T-helper 2 cell treated with Interferon-gamma antibody and Interleukin-4, amounts not matched to agents 5 μg/mL and 100 μg/mL, for 36 hours (primary cell): ENCODE measurements at regions not wholly inside any gene's neighbourhood (a gene's known extent, or its start where the extent isn't known, plus 50 kb on each side); places are given as distances from the start of the nearest gene placed in this dataset.

ENCODE experiments used
- DNase-seq: peaks from one replicate; pipeline ENCODE4 v3.0.0; 2021; ENCODE audit warnings: low spot score
- H3K27ac Mint-ChIP-seq: one replicate; pipeline ENCODE4 v1.8.0; 2021; ENCODE audit warnings: mild to moderate bottlenecking, mixed read lengths
- H3K27me3 Mint-ChIP-seq: one replicate; pipeline ENCODE4 v1.8.0; 2021; ENCODE audit warnings: low read depth, mixed read lengths
- H3K36me3 Mint-ChIP-seq: one replicate; pipeline ENCODE4 v1.8.0; 2021; ENCODE audit warnings: low read depth, mixed read lengths
- H3K4me1 Mint-ChIP-seq: one replicate; pipeline ENCODE4 v1.8.0; 2021; ENCODE audit warnings: low read depth, mixed read lengths
- H3K4me3 Mint-ChIP-seq: one replicate; pipeline ENCODE4 v1.8.0; 2022; ENCODE audit warnings: mild to moderate bottlenecking, moderate library complexity, mixed read lengths
- H3K9me3 Mint-ChIP-seq: one replicate; pipeline ENCODE4 v1.8.0; 2021; ENCODE audit warnings: mixed read lengths

DNA sequence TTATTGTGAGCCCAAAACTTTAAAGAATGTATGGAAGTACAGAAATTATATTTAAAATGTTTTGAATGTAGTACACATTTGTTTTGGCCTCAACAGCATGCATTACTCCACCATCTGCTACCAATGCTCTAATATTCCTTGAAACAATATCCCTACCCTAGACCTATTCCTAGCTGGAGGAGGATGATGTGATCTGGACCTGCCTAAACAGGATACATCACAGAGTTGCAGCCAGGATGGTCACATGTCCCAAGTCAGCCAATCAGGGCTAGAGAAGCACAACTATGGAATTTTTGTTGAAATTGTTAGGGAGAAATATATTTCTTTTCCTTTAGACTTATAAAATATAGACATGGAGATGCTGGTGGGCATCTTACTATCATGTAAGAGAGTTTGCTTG, 623.3 kb upstream of the NR5A2 start:
- no peak for DNase-seq
- Mint-ChIP-seq H3K27ac (no peak overlapping the region), H3K36me3 (no peaks in the 10 kb centered on the region), H3K27me3 (peaks cover 8% of the 10 kb centered on the region), H3K4me3 (no peak overlapping the region), H3K4me1 (peaks cover 7% of the 10 kb centered on the region), H3K9me3 (no peaks in the 10 kb centered on the region)

GRCh38 chr1:199404976-199405375, 622.5 kb upstream of the NR5A2 start:
- Mint-ChIP-seq H3K4me3 (no peak overlapping the region), H3K9me3 (no peaks in the 10 kb centered on the region), H3K27ac (no peak overlapping the region), H3K27me3 (peaks cover 8% of the 10 kb centered on the region), H3K36me3 (no peaks in the 10 kb centered on the region), H3K4me1 (peaks cover 3% of the 10 kb centered on the region)
- no peak for DNase-seq

DNA sequence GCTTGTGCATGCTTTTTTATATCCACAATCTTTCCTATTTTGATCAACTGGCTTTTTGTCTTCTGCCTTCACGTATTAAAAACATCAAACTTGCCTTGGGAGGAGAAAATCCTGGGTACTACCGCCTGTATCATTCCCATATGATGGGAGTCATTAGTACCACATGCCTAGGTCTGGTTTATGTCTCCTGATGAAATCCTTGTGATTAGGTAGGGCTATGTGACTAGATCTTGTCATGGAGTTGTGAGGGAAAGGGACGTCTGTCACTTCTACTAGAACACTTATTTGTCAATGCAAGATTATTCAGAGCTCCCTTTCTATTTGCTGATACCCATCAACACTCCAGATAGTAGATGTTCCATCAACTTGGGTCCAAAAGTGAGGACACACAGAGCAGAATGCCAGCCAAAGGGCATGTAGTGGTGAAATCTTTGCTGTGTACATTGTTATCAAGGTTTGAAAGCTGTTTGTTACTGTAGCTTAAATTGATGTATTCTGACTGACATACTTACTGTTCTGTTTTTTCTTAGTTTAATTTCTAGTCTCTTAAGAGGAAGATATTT, 621.8 kb upstream of the NR5A2 start:
- no peaks in the 10 kb centered on the region for H3K9me3 Mint-ChIP-seq
- H3K4me3 Mint-ChIP-seq = no peak overlapping the region
- H3K27me3 Mint-ChIP-seq = peaks cover 8% of the 10 kb centered on the region
- no peaks in the 10 kb centered on the region for H3K4me1 Mint-ChIP-seq
- no peak overlapping the region for H3K27ac Mint-ChIP-seq
- H3K36me3 Mint-ChIP-seq = no peaks in the 10 kb centered on the region
- no peak for DNase-seq

GRCh38 chr1:199410462-199410861, 617.0 kb upstream of the NR5A2 start:
- Mint-ChIP-seq H3K27ac (no peak overlapping the region), H3K4me3 (no peak overlapping the region), H3K4me1 (no peaks in the 10 kb centered on the region), H3K9me3 (no peaks in the 10 kb centered on the region), H3K36me3 (no peaks in the 10 kb centered on the region), H3K27me3 (no peaks in the 10 kb centered on the region)
- no peak for DNase-seq

DNA sequence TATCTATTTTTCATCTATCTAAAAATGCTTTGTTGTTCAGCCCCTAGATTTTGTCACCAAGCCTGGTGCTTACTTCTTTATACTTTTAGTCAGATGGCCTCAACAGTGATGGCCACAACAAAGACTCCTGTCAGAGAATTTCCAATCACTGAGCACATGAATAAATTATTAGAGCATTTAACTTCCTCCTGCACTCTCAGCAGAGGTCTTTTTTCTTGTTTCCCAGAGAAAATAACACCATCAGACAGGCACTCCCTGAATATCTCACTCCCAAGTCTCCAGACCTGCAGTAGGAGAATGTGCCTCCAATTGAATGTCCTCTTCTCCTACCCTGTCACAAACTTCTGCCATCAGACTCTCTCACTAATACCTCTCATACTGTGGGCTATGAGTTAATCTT, 616.0 kb upstream of the NR5A2 start:
- Mint-ChIP-seq H3K4me3 (no peak overlapping the region), H3K27ac (no peak overlapping the region), H3K27me3 (no peaks in the 10 kb centered on the region), H3K9me3 (peaks cover 4% of the 10 kb centered on the region), H3K36me3 (no peaks in the 10 kb centered on the region), H3K4me1 (no peaks in the 10 kb centered on the region)
- DNase-seq = no peak

GRCh38 chr1:199422206-199422605, 605.3 kb upstream of the NR5A2 start:
- peaks cover 1% of the 10 kb centered on the region for H3K9me3 Mint-ChIP-seq
- no peaks in the 10 kb centered on the region for H3K4me1 Mint-ChIP-seq
- H3K36me3 Mint-ChIP-seq = no peaks in the 10 kb centered on the region
- no peak overlapping the region for H3K27ac Mint-ChIP-seq
- no peak for DNase-seq
- no peaks in the 10 kb centered on the region for H3K27me3 Mint-ChIP-seq
- no peak overlapping the region for H3K4me3 Mint-ChIP-seq

GRCh38 chr1:199447906-199448305, 579.6 kb upstream of the NR5A2 start:
- no peak overlapping the region for H3K4me3 Mint-ChIP-seq

DNA sequence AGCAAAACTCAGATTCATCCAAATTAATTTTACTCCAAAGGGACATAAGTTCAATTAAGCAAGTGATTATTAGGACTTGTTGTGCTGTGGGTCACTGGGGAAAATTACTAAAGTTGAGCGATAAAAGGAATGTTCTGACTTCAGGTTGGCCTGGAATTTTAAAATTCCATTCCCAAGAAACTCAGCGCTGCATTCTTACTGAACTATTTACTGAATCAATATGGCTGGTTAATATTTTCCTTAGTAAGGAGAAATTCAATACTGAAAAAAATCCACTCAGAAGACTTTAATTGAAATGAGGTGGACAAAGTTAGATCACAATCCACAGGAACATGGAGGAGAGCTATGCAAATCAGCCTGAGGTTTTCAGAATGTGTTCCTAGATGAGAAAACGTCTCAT, 578.9 kb upstream of the NR5A2 start:
- Mint-ChIP-seq H3K4me3 (no peak overlapping the region), H3K36me3 (no peaks in the 10 kb centered on the region), H3K9me3 (no peaks in the 10 kb centered on the region)

More at GRCh38 chr1:199447906-199448305, 579.6 kb upstream of the NR5A2 start:
- no peaks in the 10 kb centered on the region for H3K4me1 Mint-ChIP-seq
- H3K9me3 Mint-ChIP-seq = no peaks in the 10 kb centered on the region
- no peak overlapping the region for H3K27ac Mint-ChIP-seq
- DNase-seq = no peak
- H3K36me3 Mint-ChIP-seq = no peaks in the 10 kb centered on the region
- peaks cover 6% of the 10 kb centered on the region for H3K27me3 Mint-ChIP-seq

DNA sequence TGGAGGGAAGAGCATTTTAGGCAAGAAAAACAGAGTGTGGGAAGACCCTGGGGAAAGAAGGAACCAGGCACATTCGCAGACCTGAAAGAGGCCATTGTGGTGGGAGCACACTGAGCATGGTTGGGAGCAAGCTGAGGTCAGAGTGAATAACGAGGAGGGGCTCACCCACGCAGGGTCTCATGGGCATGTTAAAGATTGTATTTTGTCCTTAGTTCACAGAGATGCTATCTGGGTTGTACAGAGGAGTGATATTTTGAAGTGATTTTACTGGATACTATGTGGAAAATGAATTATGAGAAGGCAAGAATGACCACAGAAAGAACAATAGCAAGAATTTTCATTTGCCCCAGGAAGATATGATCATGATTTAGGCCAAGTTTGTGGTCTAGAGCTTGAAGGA, 578.3 kb upstream of the NR5A2 start:
- H3K4me3 Mint-ChIP-seq = no peak overlapping the region
- no peaks in the 10 kb centered on the region for H3K36me3 Mint-ChIP-seq
- peaks cover 8% of the 10 kb centered on the region for H3K27me3 Mint-ChIP-seq
- no peaks in the 10 kb centered on the region for H3K4me1 Mint-ChIP-seq
- H3K27ac Mint-ChIP-seq = no peak overlapping the region
- DNase-seq = no peak
- H3K9me3 Mint-ChIP-seq = no peaks in the 10 kb centered on the region

More for the DNA sequence above, 578.9 kb upstream of the NR5A2 start:
- no peak for DNase-seq
- peaks cover 8% of the 10 kb centered on the region for H3K27me3 Mint-ChIP-seq
- H3K4me1 Mint-ChIP-seq = no peaks in the 10 kb centered on the region
- H3K27ac Mint-ChIP-seq = no peak overlapping the region

- peaks cover 8% of the 10 kb centered on the region for H3K27me3 Mint-ChIP-seq
- no peaks in the 10 kb centered on the region for H3K4me1 Mint-ChIP-seq
- no peak for DNase-seq
- H3K27ac Mint-ChIP-seq = no peak overlapping the region
- no peaks in the 10 kb centered on the region for H3K9me3 Mint-ChIP-seq
- no peaks in the 10 kb centered on the region for H3K36me3 Mint-ChIP-seq
- no peak overlapping the region for H3K4me3 Mint-ChIP-seq
These were observed 577.8 kb upstream of the NR5A2 start for GRCh38 chr1:199449681-199450080.

DNA sequence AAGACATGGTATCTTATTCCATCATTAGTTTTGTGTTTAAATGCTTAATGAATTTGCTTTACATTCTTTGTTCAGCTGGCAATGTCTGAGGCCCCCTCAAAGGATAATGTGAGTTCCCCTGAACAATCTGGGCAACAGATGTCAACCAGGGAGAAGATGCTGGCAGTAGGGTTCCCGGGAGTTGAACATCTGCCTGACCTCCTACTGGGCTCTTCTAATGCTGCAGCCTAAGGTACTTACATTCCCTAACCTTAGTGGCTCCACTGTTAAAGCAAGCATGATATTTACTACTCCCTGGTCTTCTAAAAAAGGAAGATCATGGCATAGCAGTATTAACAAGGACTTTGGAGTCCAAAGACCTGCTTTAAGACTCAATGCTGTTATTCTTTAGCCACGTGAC, 574.9 kb upstream of the NR5A2 start:
- H3K27me3 Mint-ChIP-seq = peaks cover 2% of the 10 kb centered on the region
- H3K9me3 Mint-ChIP-seq = no peaks in the 10 kb centered on the region
- H3K27ac Mint-ChIP-seq = no peak overlapping the region
- H3K36me3 Mint-ChIP-seq = no peaks in the 10 kb centered on the region
- H3K4me3 Mint-ChIP-seq = no peak overlapping the region
- no peak for DNase-seq
- no peaks in the 10 kb centered on the region for H3K4me1 Mint-ChIP-seq

- Mint-ChIP-seq H3K36me3 (no peaks in the 10 kb centered on the region), H3K27ac (no peak overlapping the region), H3K4me3 (no peak overlapping the region), H3K4me1 (no peaks in the 10 kb centered on the region), H3K27me3 (peaks cover 2% of the 10 kb centered on the region), H3K9me3 (no peaks in the 10 kb centered on the region)
- no peak for DNase-seq
These were observed 573.8 kb upstream of the NR5A2 start for GRCh38 chr1:199453723-199454122.

GRCh38 chr1:199460933-199461332, 566.6 kb upstream of the NR5A2 start:
- Mint-ChIP-seq H3K4me3 (no peak overlapping the region), H3K4me1 (no peaks in the 10 kb centered on the region), H3K9me3 (peaks cover 4% of the 10 kb centered on the region), H3K27ac (no peak overlapping the region), H3K36me3 (no peaks in the 10 kb centered on the region), H3K27me3 (peaks cover 3% of the 10 kb centered on the region)
- no peak for DNase-seq

DNA sequence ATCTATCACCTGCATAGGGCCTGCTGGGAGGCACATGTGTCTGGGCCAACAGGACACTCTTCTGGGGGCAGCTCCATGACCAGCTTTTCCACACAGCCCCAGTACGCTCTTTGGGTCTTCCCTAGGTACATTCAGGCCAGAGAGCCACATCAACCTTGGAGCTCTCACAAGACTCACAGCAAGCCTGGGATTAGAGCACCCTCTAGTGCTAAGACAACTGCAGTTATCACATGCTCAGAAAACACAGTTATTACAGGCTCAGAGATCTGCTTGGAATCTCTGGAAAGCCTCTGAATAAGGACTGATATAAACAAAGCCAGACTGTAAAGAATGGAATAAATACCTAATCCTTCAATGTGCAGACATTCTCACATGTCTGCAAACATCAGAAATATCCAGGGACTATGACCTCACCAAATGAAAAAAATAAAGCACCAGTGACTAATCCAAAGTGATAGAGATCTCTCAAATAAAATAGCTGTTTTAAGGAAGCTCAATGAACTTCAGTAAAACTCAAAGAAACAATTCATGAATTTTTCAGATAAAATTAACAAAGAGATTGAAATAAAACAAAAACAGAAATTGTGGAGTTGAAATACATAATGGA, 563.9 kb upstream of the NR5A2 start:
- peaks cover 3% of the 10 kb centered on the region for H3K27me3 Mint-ChIP-seq
- no peak for DNase-seq
- H3K4me1 Mint-ChIP-seq = no peaks in the 10 kb centered on the region
- no peaks in the 10 kb centered on the region for H3K36me3 Mint-ChIP-seq
- H3K27ac Mint-ChIP-seq = no peak overlapping the region
- peaks cover 4% of the 10 kb centered on the region for H3K9me3 Mint-ChIP-seq
- H3K4me3 Mint-ChIP-seq = no peak overlapping the region

DNA sequence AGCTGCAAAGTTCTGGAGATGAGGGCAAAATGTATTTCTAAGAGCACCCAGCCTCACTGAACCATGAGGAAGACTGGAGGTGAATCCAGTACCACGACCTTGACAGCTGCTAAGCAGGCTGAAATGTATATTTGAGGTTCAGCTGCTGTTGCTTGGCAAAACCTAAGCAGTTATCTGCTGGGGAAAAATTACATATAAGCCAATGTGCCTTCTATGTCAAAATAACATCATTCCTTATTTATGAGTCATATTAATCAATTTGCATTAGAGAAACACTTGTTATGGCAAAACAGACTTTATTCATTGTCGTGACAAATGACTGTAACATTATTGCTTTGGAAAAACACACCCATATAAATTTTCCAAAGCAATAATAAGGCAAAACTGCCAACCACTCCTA, 560.5 kb upstream of the NR5A2 start:
- no peak overlapping the region for H3K4me3 Mint-ChIP-seq
- peaks cover 4% of the 10 kb centered on the region for H3K9me3 Mint-ChIP-seq
- no peak for DNase-seq
- no peaks in the 10 kb centered on the region for H3K36me3 Mint-ChIP-seq
- H3K27me3 Mint-ChIP-seq = peaks cover 7% of the 10 kb centered on the region
- no peak overlapping the region for H3K27ac Mint-ChIP-seq
- no peaks in the 10 kb centered on the region for H3K4me1 Mint-ChIP-seq
